ENCODE measurements at regions not wholly inside any gene's neighbourhood (a gene's known extent, or its start where the extent isn't known, plus 50 kb on each side); places are given as distances from the start of the nearest gene placed in this dataset.
"Not testable (repeated sequence)": the region's sequence is repeated elsewhere in the genome, so short reads cannot be mapped to it uniquely, and the experiment has no call there.

- TF ChIP-seq EZH2 (IDR thresholded peaks at IDR 0.05); POLR2A (IDR thresholded peaks at IDR 0.05; ENCODE audit: borderline replicate concordance, extremely low read depth, insufficient read depth, insufficient read length); MAX (IDR thresholded peaks at IDR 0.05); CTCF (IDR thresholded peaks at IDR 0.05 in 2 of 3, conservative IDR thresholded peaks at IDR 0.05 in 1 of 3; ENCODE audit: borderline replicate concordance in 1 of 3, insufficient read depth in 1 of 3, low read depth in 2 of 3, low read length in 2 of 3); ZFX (IDR thresholded peaks at IDR 0.05); EZH2phosphoT487 (IDR thresholded peaks at IDR 0.05; ENCODE audit: borderline replicate concordance): not testable (repeated sequence)
Measured at GRCh38 chr2:87440650-87441049, 307.2 kb upstream of the PLGLB2 start.
